GM19438 (cell line): ENCODE measurements at regions not wholly inside any gene's neighbourhood (a gene's known extent, or its start where the extent isn't known, plus 50 kb on each side); places are given as distances from the start of the nearest gene placed in this dataset.
"Not testable (repeated sequence)": the region's sequence is repeated elsewhere in the genome, so short reads cannot be mapped to it uniquely, and the experiment has no call there.

Experiments
- ATAC-seq: cut with Tn5 transposase; IDR thresholded peaks from one replicate; pipeline ENCODE4 v1.9.1; 2021; ENCODE audit warnings: low read depth; ENCODE audit not compliant: unreplicated experiment

GRCh38 chr2:187003611-187004010, 154.6 kb upstream of the ZSWIM2 start:
- ATAC-seq, result no peak

DNA sequence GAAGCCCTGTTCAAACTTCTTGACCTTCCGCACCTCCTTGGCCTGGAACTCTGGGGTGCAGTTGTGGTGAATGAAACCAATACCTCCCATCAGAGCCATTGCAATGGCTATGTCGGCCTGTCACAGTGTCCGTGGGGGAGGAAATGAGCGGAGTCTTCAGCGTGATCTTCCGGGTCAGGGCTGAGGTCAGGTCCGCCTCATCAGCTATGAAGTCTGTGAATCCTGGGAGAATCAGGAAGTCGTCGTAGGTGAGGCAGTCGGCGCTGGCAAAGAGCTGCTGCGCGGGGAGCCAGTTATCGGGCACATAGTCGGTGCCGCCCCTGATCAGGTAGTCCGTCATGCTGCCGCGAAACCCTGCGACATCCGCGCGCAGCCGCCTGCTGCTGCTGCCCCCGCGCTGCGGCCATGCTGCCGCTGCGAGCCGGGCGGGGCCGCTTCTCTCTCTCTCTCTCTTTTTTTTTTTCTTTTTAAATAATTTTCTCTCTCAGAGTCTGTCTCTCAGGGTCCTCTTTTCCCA, 154.1 kb upstream of the ZSWIM2 start:
- no peak for ATAC-seq

GRCh38 chr2:187002242-187002641, 153.3 kb upstream of the ZSWIM2 start:
- no peak for ATAC-seq

- ATAC-seq, result no peak
Observed at GRCh38 chr2:187001248-187001647, 152.3 kb upstream of the ZSWIM2 start.

DNA sequence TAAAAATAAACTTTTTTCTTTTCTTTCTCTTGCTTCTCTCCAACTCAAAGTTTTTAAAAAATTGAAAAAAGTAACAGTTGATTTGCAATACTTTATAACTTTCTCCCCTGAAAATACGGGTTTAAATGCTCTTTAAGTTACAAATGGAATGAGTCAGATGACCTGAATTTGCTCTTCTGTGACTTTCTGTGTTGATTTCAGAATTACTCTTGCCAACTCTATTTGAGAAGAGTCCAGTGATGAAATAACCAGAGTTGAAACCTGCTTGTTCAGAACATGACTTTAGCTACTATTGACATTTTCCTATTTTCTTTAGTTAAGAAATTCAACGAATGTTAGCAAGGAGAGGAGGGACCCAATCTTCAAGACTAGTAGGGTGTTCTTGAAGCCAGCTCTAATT, 146.1 kb upstream of the ZSWIM2 start:
- no peak for ATAC-seq

DNA sequence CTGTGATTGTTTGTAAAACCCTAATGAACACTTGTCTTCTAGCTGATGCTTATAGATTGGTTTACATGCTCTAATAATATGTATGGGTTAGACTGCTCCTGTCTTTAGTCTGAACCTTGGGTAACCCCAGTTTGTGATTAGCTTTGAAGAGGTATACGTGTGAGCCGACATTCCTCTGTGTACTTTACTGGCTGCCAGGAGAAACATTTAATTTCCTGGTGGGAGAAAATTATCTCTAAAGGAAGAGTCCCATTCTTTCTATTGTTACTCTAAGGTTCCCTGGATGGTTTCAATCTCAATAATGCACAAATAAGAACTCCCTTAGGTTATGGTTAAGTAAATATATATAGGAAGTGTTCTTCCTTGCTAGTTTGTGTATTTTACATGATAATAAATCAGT, 143.6 kb upstream of the ZSWIM2 start:
- ATAC-seq, result no peak

GRCh38 chr2:186991766-186992417, 142.9 kb upstream of the ZSWIM2 start:
- no peak for ATAC-seq

DNA sequence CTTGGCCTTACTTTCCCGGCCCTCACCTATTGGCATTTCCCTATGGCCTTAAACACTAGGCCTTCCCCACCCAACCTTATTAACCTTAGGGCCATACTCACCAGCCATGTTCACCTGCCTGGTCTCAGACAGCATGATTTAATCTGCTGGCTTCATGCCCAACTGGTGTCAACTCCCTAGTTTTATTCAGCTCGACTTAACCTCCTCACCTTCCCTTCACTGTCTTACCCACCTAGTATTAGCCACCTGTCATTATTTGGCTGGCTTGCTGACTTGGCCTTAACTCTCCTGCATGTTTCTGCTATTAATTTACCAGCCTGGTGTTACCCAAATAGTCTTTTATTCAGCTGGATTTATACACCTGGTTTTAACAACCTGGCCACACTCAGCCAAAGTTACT, 136.0 kb upstream of the ZSWIM2 start:
- no peak for ATAC-seq

DNA sequence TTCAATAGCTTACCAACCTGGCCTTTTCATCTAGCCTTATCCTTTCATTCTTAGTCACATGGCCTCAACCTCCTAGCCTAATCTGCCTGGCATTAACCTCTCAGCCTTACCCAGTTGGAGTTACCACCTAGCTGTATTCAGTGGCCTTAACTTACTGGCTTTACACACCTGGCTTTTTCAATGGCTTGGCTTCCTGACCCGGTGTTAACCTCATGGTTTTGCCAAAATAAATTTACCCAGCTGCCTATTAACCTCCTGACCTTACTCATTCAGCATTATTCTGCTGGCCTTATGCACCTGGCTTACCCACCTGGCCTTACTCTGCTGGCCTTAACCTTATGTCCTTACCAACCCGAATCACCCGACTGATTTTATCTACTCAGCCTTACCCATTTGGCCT, 135.5 kb upstream of the ZSWIM2 start:
- no peak for ATAC-seq

DNA sequence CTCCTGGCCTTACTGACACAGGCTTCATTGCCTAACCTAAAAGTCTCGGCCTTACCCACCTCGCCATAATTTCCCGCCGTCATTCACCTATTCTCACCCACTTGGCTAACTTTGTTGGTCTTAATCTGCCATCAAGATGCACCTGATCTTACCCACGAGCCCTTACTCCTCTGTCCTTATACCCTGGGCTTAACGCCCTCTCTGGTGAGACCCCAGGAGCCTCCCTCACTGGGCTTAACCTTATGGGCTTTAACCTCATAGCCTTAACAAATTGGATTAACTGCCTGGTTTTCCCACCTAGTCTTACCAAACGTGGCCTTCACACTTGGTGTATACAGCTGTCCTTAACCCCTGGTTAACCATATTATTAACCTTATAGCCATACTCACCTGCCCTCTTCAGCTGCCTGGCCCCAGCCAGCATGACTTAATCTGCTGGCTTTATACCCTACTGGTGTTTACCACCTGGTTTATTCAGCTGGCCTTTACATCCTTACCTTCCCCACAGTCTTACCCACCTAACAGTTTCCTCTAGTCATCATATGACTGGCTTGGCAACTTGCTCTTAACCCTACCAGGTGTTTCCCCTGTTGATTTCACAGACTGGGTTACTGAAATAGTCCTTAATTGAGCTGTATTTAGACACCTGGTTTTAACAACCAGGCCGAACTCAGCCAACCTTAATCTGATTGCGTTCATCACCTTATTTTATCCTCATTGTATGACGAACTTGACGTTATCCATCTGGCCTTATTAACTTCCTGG, 132.0 kb upstream of the ZSWIM2 start:
- no peak for ATAC-seq

GRCh38 chr2:186980117-186980442, 131.1 kb upstream of the ZSWIM2 start:
- no peak for ATAC-seq

GRCh38 chr2:186979439-186980116, 130.6 kb upstream of the ZSWIM2 start:
- no peak for ATAC-seq

- no peak for ATAC-seq
Observed at GRCh38 chr2:186977433-186978045, 128.6 kb upstream of the ZSWIM2 start.

DNA sequence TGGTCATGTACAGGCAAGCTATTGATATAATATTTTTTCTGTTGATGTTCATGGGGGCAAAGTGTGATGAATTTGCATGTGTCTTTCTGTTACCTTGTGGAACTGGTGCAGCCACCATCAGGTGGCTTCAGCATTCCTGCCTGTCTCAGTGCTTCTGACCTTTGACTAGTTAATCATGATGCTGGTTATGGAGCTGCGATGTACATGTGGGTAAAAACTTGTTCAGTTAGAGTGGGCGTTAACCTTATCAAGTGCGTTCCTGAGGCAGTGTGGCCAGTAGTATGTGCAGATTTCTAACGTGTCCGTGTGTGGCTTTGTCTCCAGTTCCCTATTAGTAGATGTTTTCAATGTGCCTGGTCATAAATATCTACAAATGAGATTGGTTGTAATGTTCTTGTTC, 127.4 kb upstream of the ZSWIM2 start:
- ATAC-seq, result no peak

DNA sequence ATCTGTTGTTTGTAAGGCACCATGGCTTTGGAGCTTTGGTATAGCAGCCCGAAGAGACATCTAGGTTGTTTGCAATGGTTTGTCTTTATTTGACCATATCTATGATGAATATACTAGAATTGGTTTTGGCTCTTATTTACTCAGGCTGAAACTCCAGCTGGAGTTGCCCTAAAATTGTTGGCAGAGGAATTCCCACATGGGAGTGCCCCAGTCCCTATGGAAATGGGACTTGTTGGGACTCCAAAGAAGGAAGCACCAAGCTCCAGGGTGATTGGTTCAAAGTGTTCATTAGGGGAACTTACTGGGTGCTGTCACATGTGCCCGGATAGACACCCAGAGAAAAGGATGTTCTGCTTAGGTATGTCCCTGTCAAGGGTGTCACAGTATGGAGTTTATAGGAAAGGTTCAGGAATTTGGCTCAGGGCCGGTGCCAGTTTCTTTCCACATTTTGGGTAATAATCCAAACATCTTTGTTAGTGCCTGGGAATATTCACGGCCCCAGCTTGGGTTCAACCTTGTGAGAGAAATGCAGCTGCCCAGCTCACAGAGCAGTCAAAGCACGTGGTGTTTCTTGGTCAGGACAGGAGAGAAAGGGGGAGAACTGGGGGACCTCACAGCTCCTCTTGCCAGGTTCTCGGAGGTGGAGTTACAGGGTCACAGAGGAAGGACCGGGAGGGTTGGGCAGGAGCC, 123.5 kb upstream of the ZSWIM2 start:
- ATAC-seq, result no peak

DNA sequence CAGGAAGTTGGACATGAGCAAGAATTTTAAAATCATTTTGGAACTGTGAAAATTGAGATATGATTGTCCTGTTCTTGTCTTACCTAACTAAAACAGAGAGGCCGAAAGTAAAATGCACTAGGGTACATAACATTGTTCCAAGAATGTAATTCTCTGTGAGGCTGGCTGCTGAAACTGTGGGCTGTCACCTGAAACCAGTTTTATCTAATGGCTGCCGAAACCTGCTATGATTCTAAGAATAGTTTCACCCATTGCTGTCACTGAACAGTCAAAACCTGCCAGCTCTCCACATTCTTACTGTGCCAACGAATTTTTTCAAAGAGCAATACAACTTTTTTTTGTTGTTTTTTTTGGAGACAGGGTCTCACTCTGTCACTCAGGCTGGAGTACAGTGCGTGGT, 119.3 kb upstream of the ZSWIM2 start:
- peak; percentile 95 for ATAC-seq

DNA sequence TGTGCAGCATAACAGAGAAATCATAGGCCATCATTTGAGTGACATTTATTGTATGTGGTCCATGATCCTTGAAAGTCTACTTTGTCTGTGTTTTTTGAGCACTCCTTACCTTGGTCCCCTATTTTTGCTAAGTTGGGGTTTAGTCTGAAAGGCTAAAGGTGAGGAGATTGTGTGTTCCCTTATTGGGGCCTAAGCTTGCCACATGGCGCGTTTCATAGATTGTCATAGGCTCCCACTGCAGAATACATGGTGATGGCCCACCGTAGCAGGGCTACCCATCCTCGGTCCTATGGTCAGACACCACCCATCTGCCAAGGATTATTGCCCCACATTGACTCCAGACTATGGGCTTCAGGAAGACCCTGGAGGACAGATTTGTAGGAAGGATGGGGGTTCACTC, 117.0 kb upstream of the ZSWIM2 start:
- no peak for ATAC-seq

DNA sequence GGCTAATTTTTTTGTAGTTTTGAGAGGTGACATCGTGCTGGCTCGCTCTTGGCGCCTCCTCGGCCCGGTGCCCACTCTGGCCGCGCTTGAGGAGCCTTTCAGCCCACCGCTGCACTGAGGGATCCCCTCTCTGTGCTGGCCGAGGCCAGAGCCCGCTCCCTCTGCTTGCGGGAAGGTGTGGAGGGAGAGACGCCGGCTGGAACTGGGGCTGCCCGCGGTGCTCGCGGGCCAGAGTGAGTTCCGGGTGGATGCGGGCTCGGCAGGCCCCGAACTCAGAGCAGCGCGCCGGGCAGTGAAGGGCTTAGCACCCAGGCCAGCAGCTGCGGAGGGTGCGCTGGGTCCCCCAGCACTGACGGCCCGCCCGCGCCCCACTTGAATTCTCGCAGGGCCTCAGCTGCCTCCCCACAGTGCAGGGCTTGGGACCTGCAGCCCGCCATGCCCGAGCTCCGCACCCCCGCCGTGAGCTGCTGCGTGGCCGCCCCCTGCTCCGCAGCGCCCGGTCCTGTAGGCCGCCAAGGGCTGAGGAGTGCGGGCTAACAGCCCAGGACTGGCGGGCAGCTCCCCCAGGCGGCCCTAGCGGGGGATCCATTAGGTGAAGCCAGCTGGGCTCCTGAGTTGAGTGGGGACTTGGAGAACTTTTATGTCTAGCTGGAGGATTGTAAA, 113.2 kb upstream of the ZSWIM2 start:
- no peak for ATAC-seq

DNA sequence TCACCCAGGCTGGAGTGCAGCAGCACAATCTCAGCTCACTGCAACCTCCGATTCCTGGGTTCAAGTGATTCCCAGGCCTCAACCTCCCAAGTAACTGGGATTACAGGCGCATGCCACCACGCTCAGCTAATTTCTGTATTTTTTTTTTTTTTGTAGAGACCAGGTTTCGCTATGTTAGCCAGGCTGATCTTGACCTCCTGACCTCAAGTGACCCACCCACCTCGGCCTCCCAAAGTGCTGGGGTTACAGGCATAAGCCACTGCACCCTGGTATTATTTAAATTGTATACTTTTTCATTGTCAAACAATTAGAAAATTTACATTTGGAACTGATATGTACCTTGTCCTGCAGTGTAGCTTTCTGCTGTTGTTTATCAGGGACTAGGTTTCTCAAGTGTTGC, 111.3 kb upstream of the ZSWIM2 start:
- not testable (repeated sequence) for ATAC-seq

- no peak for ATAC-seq
Observed at GRCh38 chr2:186959486-186959885, 110.5 kb upstream of the ZSWIM2 start.
